HG02884 (cell line): ENCODE measurements at regions not wholly inside any gene's neighbourhood (a gene's known extent, or its start where the extent isn't known, plus 50 kb on each side); places are given as distances from the start of the nearest gene placed in this dataset.
"Not testable (repeated sequence)": the region's sequence is repeated elsewhere in the genome, so short reads cannot be mapped to it uniquely, and the experiment has no call there.

Experiments
- ATAC-seq: cut with Tn5 transposase; IDR thresholded peaks from one replicate; pipeline ENCODE4 v1.9.1; 2021; ENCODE audit warnings: mild to moderate bottlenecking, moderate library complexity; ENCODE audit not compliant: unreplicated experiment

GRCh38 chrX:43345166-43345565, 310.9 kb upstream of the MAOA start:
- ATAC-seq: peak; percentile 39

- peak; percentile 49 for ATAC-seq
Observed at GRCh38 chrX:43349363-43349762, 306.7 kb upstream of the MAOA start.

- ATAC-seq: no peak
Observed at GRCh38 chrX:43350935-43351334, 305.2 kb upstream of the MAOA start.

GRCh38 chrX:43357741-43358140, 298.4 kb upstream of the MAOA start:
- ATAC-seq: no peak

- ATAC-seq: no peak
Observed at GRCh38 chrX:43373032-43373431, 283.1 kb upstream of the MAOA start.

GRCh38 chrX:43375136-43375535, 281.0 kb upstream of the MAOA start:
- no peak for ATAC-seq

- ATAC-seq: no peak
Observed at GRCh38 chrX:43380704-43381103, 275.4 kb upstream of the MAOA start.

- no peak for ATAC-seq
Observed at GRCh38 chrX:43386875-43387274, 269.2 kb upstream of the MAOA start.

GRCh38 chrX:43405191-43405590, 250.9 kb upstream of the MAOA start:
- ATAC-seq: no peak

- ATAC-seq: no peak
Observed at GRCh38 chrX:43423876-43424275, 232.2 kb upstream of the MAOA start.

- no peak for ATAC-seq
Observed at GRCh38 chrX:43436517-43436916, 219.6 kb upstream of the MAOA start.

GRCh38 chrX:43446752-43447151, 209.3 kb upstream of the MAOA start:
- no peak for ATAC-seq

GRCh38 chrX:43448688-43449087, 207.4 kb upstream of the MAOA start:
- ATAC-seq: no peak

- no peak for ATAC-seq
Observed at GRCh38 chrX:43450355-43450754, 205.7 kb upstream of the MAOA start.

GRCh38 chrX:43451976-43452686, 204.0 kb upstream of the MAOA start:
- ATAC-seq: not testable (repeated sequence)

GRCh38 chrX:43456063-43456462, 200.0 kb upstream of the MAOA start:
- ATAC-seq: no peak

- no peak for ATAC-seq
Observed at GRCh38 chrX:43456906-43457305, 199.2 kb upstream of the MAOA start.

GRCh38 chrX:43467608-43468234, 188.4 kb upstream of the MAOA start:
- no peak for ATAC-seq

- ATAC-seq: no peak
Observed at GRCh38 chrX:43469391-43470054, 186.6 kb upstream of the MAOA start.

- no peak for ATAC-seq
Observed at GRCh38 chrX:43474321-43474720, 181.8 kb upstream of the MAOA start.

GRCh38 chrX:43479070-43479469, 177.0 kb upstream of the MAOA start:
- no peak for ATAC-seq

- ATAC-seq: no peak
Observed at GRCh38 chrX:43479850-43480249, 176.2 kb upstream of the MAOA start.
